A673 (cell line): ENCODE measurements at regions not wholly inside any gene's neighbourhood (a gene's known extent, or its start where the extent isn't known, plus 50 kb on each side); places are given as distances from the start of the nearest gene placed in this dataset.

Experiments used
- CTCF ChIP-seq: fragments of 300-800, 200-600 bp; sonication (generic); conservative IDR thresholded peaks from 2 replicates; pipeline ENCODE4 v1.5.1; 2017; ENCODE audit warnings: low read depth, mild to moderate bottlenecking, antibody characterized with exemption, low read length, moderate library complexity, mixed read lengths
- EZH2 ChIP-seq: fragments of 200-600 bp; sonication (generic); IDR thresholded peaks from 2 replicates; pipeline ENCODE4 v1.6.1; 2017; ENCODE audit warnings: borderline replicate concordance, low read depth, mild to moderate bottlenecking, mixed read lengths, antibody characterized with exemption, low read length; ENCODE audit not compliant: poor library complexity, severe bottlenecking

- TF ChIP-seq CTCF, result no peak
- TF ChIP-seq EZH2, result no peak
These were observed 72.0 kb upstream of the LMO1 start for GRCh38 chr11:8335683-8336082.
